Right atrium auricular region (tissue), 2 donors: ENCODE measurements at regions not wholly inside any gene's neighbourhood (a gene's known extent, or its start where the extent isn't known, plus 50 kb on each side); places are given as distances from the start of the nearest gene placed in this dataset.

Experiments used
- DNase-seq: peaks from one replicate; pipeline ENCODE4 v3.0.0-alpha.2; 2019; ENCODE audit warnings: low spot score
- H3K27ac ChIP-seq, 2 donors: fragments of 200-600 bp; sonication (generic); 1 replicate in 1 of 2; 2 replicates in 1 of 2; pipeline ENCODE4 v1.5.1; 2016 to 2019
- H3K27me3 ChIP-seq, 2 donors: fragments of 200-600 bp; sonication (generic); one replicate each; pipeline versions ENCODE4 v1.5.1 to v1.6.0; 2017 to 2019
- H3K36me3 ChIP-seq: fragments of 200-600 bp; sonication (generic); one replicate; pipeline ENCODE4 v1.5.1; 2016
- H3K4me1 ChIP-seq, 2 donors: fragments of 200-600 bp; sonication (generic); one replicate each; pipeline versions ENCODE4 v1.5.1 to v1.6.0; 2017 to 2019
- H3K4me3 ChIP-seq, 2 donors: fragments of 200-600 bp; sonication (generic); 1 replicate in 1 of 2; 2 replicates in 1 of 2; pipeline ENCODE4 v1.5.1; 2017 to 2019; ENCODE audit warnings: mild to moderate bottlenecking in 1 of 2, moderate library complexity in 1 of 2
- H3K9me3 ChIP-seq, 2 donors: fragments of 200-600 bp; sonication (generic); one replicate each; pipeline ENCODE4 v1.5.1; 2019
- CTCF ChIP-seq, 2 donors: fragments of 200-600 bp; sonication (generic); IDR thresholded peaks; one replicate each; pipeline ENCODE4 v1.5.1; 2019; ENCODE audit warnings: antibody characterized with exemption in 2 of 2

GRCh38 chr16:79848719-79849118 lies 248.2 kb upstream of the MAF start:
- TF ChIP-seq CTCF (IDR thresholded peaks at IDR 0.05) = no peak
- no peak for DNase-seq
- Histone ChIP-seq H3K4me3 (no peak overlapping the region), H3K36me3 (no peaks in the 10 kb centered on the region), H3K27me3 (no peaks in the 10 kb centered on the region), H3K27ac (no peak overlapping the region), H3K4me1 (no peaks in the 10 kb centered on the region), H3K9me3 (peaks cover 0 to 10% of the 10 kb centered on the region in 2 donors)

DNA sequence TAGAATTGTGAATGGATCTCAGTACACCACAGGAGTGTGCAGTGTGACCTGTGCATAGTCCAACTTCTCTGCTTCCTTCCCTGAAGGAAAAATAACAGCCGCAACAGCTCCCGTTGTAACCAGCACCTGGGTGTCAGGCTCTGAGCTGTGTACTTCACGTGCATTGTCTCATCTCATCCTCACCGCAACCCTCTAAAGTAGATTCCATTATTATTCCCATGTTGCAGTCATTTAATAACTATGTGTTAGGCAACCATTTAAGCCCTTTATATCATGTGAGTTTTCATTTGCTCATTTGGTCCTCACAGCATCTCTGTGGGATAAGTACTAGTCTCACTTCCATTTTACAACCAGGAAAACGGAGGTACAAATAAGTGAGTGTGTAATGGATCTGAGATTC lies 247.0 kb upstream of the MAF start:
- no peak for DNase-seq
- TF ChIP-seq CTCF (IDR thresholded peaks at IDR 0.05) = no peak
- Histone ChIP-seq H3K4me3 (no peak overlapping the region), H3K4me1 (no peaks in the 10 kb centered on the region), H3K36me3 (no peaks in the 10 kb centered on the region), H3K27ac (no peak overlapping the region), H3K9me3 (peaks cover 0 to 3% of the 10 kb centered on the region in 2 donors), H3K27me3 (no peaks in the 10 kb centered on the region)

DNA sequence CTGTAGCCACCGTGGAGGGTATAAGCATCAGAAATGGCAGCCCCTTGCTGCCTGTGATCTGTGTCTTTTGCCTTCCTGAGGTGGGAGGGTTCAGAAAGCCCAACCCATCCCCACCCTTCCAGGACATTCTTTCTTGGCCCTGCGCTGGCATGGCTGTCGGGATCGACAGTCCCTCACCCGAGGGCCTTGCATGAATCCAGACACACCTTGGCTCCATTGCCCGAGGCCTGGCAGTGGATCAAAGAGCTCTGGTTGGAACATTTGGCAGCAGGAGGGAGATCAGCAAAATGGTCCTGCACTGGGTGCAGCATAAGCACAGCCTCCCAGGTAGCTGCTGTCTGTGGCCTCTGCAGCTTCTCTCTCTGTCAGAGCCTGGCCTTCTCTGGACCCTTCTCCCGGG lies 246.6 kb upstream of the MAF start:
- H3K27me3 ChIP-seq = no peaks in the 10 kb centered on the region
- no peak for TF ChIP-seq CTCF (IDR thresholded peaks at IDR 0.05)
- H3K9me3 ChIP-seq = no peaks in the 10 kb centered on the region

DNA sequence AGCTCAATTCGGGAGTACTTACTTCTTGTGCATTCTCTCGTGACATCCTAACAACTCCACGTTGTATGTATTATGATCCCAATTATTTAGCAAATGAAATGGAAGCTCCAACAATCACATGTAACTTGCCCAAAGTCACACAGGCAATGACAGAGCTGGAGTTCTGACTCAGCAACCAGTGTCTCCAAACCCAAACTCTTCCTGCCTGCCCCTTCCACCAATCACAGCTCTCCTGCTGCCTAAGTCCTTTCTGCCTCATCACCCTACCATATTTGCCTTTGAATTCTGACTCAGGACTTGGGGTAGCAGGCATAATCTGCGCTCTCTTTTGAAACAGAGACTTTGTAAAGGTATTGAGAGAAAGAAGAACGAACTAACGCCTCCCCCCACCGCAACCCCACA lies 245.2 kb upstream of the MAF start:
- no peak for TF ChIP-seq CTCF (IDR thresholded peaks at IDR 0.05)
- Histone ChIP-seq H3K27me3 (no peaks in the 10 kb centered on the region), H3K4me3 (no peak overlapping the region), H3K36me3 (no peaks in the 10 kb centered on the region), H3K9me3 (no peaks in the 10 kb centered on the region), H3K4me1 (no peaks in the 10 kb centered on the region), H3K27ac (no peak overlapping the region)
- DNase-seq = no peak

More for the DNA sequence above, 246.6 kb upstream of the MAF start:
- DNase-seq = no peak
- no peak overlapping the region for H3K27ac ChIP-seq
- no peak overlapping the region for H3K4me3 ChIP-seq
- H3K36me3 ChIP-seq = no peaks in the 10 kb centered on the region
- no peaks in the 10 kb centered on the region for H3K4me1 ChIP-seq

DNA sequence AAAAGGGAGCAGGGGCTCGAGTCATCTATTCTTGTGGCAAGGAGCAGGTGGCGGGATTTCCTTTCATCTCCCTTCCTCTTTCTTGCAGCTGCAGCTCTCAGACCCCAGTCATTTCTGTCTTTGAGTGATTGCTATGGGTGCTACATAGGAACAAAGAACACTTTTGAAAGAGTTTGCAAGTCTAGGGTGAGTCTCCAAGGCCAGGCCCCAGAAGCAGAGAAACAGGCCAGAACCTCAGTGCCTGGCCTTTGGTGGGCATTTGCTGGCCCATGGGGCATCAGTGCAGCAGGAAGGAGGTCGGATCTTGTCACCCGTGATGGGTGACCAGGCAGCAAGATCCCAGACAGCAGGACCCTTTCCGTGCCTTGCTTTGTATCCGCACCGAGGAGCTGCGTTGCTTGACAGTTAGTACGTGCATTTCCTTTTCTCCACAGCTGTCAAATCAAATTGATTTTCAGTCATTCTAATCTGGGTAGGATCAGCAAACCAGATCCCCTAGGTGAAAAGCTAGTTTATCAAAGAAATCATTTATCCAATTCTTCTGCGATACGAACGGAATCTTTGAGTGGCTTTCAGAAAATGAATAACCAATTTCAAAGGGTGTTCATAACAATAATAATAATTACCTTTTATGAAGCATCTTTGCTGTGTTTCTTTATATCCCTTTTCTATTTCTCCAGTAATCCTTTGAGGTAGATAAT lies 244.6 kb upstream of the MAF start:
- no peaks in the 10 kb centered on the region for H3K36me3 ChIP-seq
- no peak overlapping the region for H3K27ac ChIP-seq
- no peaks in the 10 kb centered on the region for H3K27me3 ChIP-seq
- H3K4me3 ChIP-seq = no peak overlapping the region
- H3K9me3 ChIP-seq = no peaks in the 10 kb centered on the region
- no peak for DNase-seq
- peaks cover 0 to 1% of the 10 kb centered on the region in 2 donors for H3K4me1 ChIP-seq
- TF ChIP-seq CTCF (IDR thresholded peaks at IDR 0.05) = no peak

DNA sequence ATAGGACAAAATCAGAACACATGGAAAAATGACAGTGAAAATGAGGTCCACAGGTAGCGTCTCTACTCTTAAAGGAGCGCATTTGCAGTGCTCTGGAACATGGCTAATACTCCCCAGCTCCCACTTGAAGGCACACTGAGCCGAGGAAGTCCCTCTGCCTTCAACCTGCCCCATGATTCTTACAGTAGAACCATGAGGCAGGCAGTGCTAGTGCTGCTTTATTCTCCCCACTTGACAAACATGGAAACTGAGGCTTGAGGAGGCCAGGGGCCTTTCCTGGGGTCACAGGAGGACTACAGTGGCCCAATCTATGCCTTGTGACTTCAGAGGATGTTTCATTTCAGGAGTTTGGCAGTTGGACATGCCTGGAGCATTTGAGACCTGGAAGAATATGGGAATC lies 244.1 kb upstream of the MAF start:
- Histone ChIP-seq H3K27me3 (no peaks in the 10 kb centered on the region), H3K4me1 (peaks cover 0 to 7% of the 10 kb centered on the region in 2 donors), H3K36me3 (no peaks in the 10 kb centered on the region), H3K9me3 (no peaks in the 10 kb centered on the region), H3K27ac (no peak overlapping the region), H3K4me3 (no peak overlapping the region)
- no peak for TF ChIP-seq CTCF (IDR thresholded peaks at IDR 0.05)
- DNase-seq = no peak
